PFSK-1 (cell line): ENCODE measurements at regions not wholly inside any gene's neighbourhood (a gene's known extent, or its start where the extent isn't known, plus 50 kb on each side); places are given as distances from the start of the nearest gene placed in this dataset.

Source experiments
- FOXP2 ChIP-seq: optimal IDR thresholded peaks from 2 replicates; pipeline ENCODE3; 2011; ENCODE audit warnings: borderline replicate concordance, control low read depth, inconsistent platforms; ENCODE audit not compliant: insufficient read depth; ENCODE audit errors: extremely low read length, extremely low read depth
- POLR2AphosphoS5 ChIP-seq: IDR thresholded peaks from 2 replicates; pipeline ENCODE4 v1.6.1; 2012; ENCODE audit warnings: low read depth, mild to moderate bottlenecking, control low read depth, low read length, moderate library complexity
- REST ChIP-seq, 2 experiments: IDR thresholded peaks; 2 replicates each; pipeline versions ENCODE4 v1.6.1 to v1.8.0; 2011 to 2012; ENCODE audit warnings: low read depth in 2 of 2, low read length in 2 of 2, control low read depth in 1 of 2, inconsistent platforms in 1 of 2, mild to moderate bottlenecking in 1 of 2, moderate library complexity in 1 of 2; ENCODE audit not compliant: insufficient read depth in 1 of 2
- SIN3A ChIP-seq: IDR thresholded peaks from 2 replicates; pipeline ENCODE4 v1.6.1; 2012; ENCODE audit warnings: mild to moderate bottlenecking, low read length, moderate library complexity, borderline replicate concordance; ENCODE audit not compliant: insufficient read depth
- TAF1 ChIP-seq: IDR thresholded peaks from 2 replicates; pipeline ENCODE4 v1.6.1; 2012; ENCODE audit warnings: low read length, control low read depth, borderline replicate concordance; ENCODE audit not compliant: insufficient read depth

DNA sequence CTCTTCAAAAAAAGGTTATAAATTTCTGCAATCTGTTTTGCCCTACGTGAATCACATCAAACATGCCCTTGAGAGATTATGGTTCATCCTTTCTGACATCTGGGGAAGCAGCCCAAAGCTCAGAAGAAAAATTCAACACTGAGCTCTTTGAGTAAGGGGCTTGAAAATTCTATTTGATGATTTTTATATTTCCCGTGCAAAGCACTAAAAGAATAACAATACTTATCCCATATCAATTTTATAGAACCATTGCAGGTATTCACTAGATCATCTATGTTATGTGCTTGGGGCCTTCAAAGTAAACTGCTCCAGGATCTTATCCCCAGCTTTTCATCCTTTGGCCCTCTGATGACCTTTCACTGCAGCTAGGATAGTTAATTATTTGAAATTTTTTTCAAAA, 966.9 kb upstream of the CNTN5 start:
- TF ChIP-seq TAF1 (no peak), SIN3A (no peak), REST (IDR thresholded peaks at IDR 0.05; ENCODE audit: insufficient read depth in 1 of 2, low read depth in 2 of 2, low read length in 2 of 2) (no peak), FOXP2 (no peak)

DNA sequence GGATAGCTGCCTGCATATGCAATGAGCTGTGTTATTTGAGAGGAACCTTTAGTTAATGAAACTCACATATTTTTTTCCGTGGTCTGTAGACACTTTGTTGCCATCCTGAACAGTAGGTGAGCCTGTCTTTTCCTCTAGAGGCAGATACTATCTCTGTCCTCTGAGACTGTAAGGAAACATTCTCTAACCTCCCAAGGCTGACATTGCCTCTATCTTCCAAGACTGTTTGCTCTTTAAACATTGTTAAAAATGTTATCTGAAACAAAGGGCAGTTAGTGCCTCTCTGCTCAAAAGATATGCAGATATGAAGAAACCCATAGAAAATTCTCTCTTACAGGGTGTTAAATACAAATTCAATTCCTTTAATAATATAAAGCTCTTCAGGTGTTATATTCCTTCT, 963.8 kb upstream of the CNTN5 start:
- TF ChIP-seq FOXP2 (no peak), POLR2AphosphoS5 (no peak), REST (IDR thresholded peaks at IDR 0.05; ENCODE audit: insufficient read depth in 1 of 2, low read depth in 2 of 2, low read length in 2 of 2) (no peak), SIN3A (no peak), TAF1 (no peak)

- TF ChIP-seq TAF1 (no peak), POLR2AphosphoS5 (no peak), FOXP2 (no peak), SIN3A (no peak), REST (IDR thresholded peaks at IDR 0.05; ENCODE audit: insufficient read depth in 1 of 2, low read depth in 2 of 2, low read length in 2 of 2) (no peak)
These were observed 961.3 kb upstream of the CNTN5 start for GRCh38 chr11:98059488-98059887.

DNA sequence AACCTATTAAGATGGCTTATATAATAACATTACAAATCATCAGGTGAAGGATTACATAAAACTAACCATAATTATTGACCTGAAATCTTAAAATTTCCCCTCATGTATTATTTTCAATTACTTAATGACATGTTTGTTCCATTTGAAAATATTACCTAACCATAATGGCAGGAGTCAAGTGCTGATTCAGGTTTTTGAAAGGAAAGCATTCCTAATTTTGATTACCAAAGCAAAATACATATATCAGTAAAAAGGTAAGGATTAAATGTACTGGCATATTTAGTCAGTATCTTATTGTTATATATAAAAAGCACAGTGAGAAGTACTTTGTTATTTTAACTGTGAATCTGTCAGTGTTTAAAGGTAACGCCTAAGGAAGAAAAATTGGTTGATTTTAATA, 960.0 kb upstream of the CNTN5 start:
- TF ChIP-seq SIN3A (no peak), POLR2AphosphoS5 (no peak), REST (IDR thresholded peaks at IDR 0.05; ENCODE audit: insufficient read depth in 1 of 2, low read depth in 2 of 2, low read length in 2 of 2) (no peak), TAF1 (no peak), FOXP2 (no peak)

DNA sequence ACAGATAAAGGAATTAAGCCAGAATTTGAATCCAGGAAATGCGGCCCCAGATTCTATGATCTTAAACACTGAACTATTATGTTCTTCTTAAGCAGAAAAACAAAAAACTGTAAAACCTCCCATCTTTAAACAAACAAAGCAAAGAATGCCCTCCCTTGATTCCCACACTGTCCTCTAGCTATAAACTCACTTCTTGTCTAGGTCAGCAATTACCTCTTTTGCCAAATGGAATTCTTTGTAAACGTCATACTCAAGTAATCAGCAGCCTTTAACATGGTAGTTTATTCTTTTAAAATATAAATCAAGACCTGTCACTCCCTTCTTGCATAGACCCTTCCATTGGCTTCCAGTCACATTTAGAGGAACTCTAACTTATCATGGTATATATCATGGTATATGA, 958.9 kb upstream of the CNTN5 start:
- no peak for TF ChIP-seq SIN3A
- no peak for TF ChIP-seq POLR2AphosphoS5
- no peak for TF ChIP-seq REST (IDR thresholded peaks at IDR 0.05; ENCODE audit: insufficient read depth in 1 of 2, low read depth in 2 of 2, low read length in 2 of 2)
- no peak for TF ChIP-seq FOXP2
- no peak for TF ChIP-seq TAF1
